ENCODE measurements at regions not wholly inside any gene's neighbourhood (a gene's known extent, or its start where the extent isn't known, plus 50 kb on each side); places are given as distances from the start of the nearest gene placed in this dataset.
A peak's percentile ranks its signal among the peaks of the same experiment; 100 is the strongest.

DNA sequence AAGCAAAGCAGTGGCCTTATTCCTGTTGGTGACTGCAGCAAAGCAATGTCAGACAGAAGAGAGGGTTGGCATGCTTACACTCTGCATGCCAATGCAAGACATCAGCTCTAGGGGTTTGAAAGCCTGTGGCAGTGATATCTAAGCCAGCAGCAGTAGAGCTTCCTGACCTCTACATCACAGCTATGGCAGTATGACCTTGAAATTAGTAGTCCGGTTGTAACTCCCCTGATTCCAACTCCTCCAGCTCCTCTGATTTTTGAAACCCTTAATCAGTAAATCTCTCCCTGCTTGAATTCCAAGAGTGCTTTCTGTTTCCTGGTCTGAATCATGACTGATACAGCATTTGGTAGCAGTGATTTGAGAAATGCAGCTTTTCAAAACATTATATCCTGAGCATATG is 60.0 kb upstream of the LRP1B start:
- H3K9me3 ChIP-seq (replicated peaks in 1 of 3): no peaks in the 10 kb centered on the region
- H3K27ac ChIP-seq: no peak overlapping the region
- H3K27me3 ChIP-seq: no peaks in the 10 kb centered on the region
- DNase-seq: no peak
- intact Hi-C loops (cut with DNase I): no loop called here
- no peaks in the 10 kb centered on the region for H3K36me3 ChIP-seq (replicated peaks in 1 of 2)
- H3K4me1 ChIP-seq (replicated peaks in 1 of 2): no peaks in the 10 kb centered on the region
- WGBS, 4 donors: 14 to 29% (median 17%) methylated on average over 1 of the region's 1 CpG
- TF ChIP-seq POLR2A (IDR thresholded peaks at IDR 0.05): no peak
- TF ChIP-seq, protein P1, sequence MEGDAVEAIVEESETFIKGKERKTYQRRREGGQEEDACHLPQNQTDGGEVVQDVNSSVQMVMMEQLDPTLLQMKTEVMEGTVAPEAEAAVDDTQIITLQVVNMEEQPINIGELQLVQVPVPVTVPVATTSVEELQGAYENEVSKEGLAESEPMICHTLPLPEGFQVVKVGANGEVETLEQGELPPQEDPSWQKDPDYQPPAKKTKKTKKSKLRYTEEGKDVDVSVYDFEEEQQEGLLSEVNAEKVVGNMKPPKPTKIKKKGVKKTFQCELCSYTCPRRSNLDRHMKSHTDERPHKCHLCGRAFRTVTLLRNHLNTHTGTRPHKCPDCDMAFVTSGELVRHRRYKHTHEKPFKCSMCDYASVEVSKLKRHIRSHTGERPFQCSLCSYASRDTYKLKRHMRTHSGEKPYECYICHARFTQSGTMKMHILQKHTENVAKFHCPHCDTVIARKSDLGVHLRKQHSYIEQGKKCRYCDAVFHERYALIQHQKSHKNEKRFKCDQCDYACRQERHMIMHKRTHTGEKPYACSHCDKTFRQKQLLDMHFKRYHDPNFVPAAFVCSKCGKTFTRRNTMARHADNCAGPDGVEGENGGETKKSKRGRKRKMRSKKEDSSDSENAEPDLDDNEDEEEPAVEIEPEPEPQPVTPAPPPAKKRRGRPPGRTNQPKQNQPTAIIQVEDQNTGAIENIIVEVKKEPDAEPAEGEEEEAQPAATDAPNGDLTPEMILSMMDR (IDR thresholded peaks at IDR 0.05): no peak
- no peak overlapping the region for H3K4me3 ChIP-seq

DNA sequence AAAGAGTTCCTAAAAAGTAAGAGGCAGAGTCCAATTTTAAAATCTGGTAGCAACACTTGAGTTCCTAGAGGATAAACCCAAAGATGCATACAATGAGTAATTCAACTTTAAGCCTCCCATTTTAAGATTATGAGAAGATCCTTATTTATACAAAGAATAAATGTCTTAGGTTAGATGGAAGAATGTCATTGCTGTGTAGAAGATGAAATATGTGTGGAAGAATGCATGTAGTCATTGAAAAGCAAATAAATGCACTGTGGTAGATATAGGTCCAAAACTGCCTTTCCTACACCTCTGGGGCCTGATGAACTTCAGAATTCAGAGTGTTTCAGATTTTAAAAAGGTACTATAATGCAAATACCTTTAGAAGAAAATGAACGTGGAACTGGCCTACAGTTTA is 58.7 kb upstream of the LRP1B start:
- WGBS, 4 donors: 56 to 67% (median 60%) methylated on average over 1 of the region's 1 CpG
- no peak for DNase-seq
- Histone ChIP-seq H3K9me3 (replicated peaks in 1 of 3) (no peaks in the 10 kb centered on the region), H3K27ac (no peak overlapping the region), H3K4me3 (no peak overlapping the region), H3K4me1 (replicated peaks in 1 of 2) (no peaks in the 10 kb centered on the region), H3K36me3 (replicated peaks in 1 of 2) (no peaks in the 10 kb centered on the region), H3K27me3 (no peaks in the 10 kb centered on the region)
- intact Hi-C loops (cut with DNase I): no loop called here
- no peak for TF ChIP-seq POLR2A (IDR thresholded peaks at IDR 0.05)
- TF ChIP-seq, protein P1 (IDR thresholded peaks at IDR 0.05): no peak

DNA sequence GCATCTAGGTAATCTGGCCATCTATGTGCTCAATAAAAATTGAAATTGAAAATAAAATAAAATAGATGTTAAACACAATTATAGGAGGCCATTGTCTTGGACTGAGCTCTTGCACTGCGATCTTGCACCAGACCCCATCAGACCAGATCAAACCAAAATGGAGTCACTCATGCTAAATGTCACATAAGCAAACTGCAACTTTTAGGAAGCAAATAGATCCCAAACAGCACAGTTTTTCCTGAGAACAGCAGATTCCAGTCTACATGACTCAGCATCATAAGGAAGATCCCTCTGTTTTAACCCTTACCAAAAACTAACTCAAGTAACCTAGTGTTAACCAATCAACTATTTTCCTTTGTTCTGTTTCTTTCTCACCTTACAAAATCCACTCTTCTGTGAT is 57.7 kb upstream of the LRP1B start:
- no peaks in the 10 kb centered on the region for H3K27me3 ChIP-seq

DNA sequence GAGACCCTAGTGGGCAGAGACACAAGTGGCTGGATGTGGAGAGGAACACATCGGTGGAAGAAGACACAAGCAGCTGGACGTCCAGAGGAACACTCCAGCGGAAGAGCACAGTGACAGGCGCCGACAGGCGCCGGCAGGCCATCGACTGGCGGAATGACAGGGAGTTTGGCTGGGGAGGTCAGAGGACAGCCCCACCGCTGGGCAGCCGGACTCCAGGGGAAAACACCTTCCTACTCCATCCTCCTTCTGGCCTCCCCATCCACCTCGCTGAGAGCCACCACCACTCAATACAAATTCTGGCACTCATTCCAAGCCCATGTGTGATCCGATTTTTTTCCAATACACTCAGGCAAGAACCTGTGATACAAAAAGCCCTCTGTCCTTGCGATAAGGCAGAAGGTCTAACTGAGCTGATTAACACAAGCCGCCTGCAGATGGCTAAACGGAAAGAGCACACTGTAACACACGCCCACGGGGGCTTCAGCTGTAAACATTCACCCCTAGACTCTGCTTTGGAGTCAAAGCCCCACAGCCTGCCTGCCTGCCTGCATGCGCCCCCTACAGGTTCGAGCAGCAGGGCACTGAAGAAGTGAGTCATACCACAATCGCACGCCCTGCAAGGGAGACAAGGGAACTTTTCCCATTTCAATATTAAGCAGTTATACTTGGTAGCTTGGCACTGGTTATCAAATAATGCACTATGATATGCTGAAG is 50.2 kb upstream of the LRP1B start:
- H3K36me3 ChIP-seq (replicated peaks in 1 of 2): no peaks in the 10 kb centered on the region
- intact Hi-C loops (cut with DNase I): no loop called here
- peak in 4 of 7 donors; percentile 7 to 51 (median 15) for DNase-seq
- no peak overlapping the region for H3K27ac ChIP-seq
- no peaks in the 10 kb centered on the region for H3K9me3 ChIP-seq (replicated peaks in 1 of 3)
- H3K4me3 ChIP-seq: no peak overlapping the region
- H3K27me3 ChIP-seq: no peaks in the 10 kb centered on the region
- H3K4me1 ChIP-seq (replicated peaks in 1 of 2): no peaks in the 10 kb centered on the region
- 61 to 84% (median 69%) methylated on average over 20 to 22 of the region's 22 CpGs for WGBS, 4 donors
- TF ChIP-seq, protein P1 (IDR thresholded peaks at IDR 0.05): peak in 1 of 6 experiments; percentile 27
- no peak for TF ChIP-seq POLR2A (IDR thresholded peaks at IDR 0.05)

More for the DNA sequence above, 57.7 kb upstream of the LRP1B start:
- Histone ChIP-seq H3K36me3 (replicated peaks in 1 of 2) (no peaks in the 10 kb centered on the region), H3K27ac (no peak overlapping the region), H3K4me3 (no peak overlapping the region), H3K9me3 (replicated peaks in 1 of 3) (no peaks in the 10 kb centered on the region), H3K4me1 (replicated peaks in 1 of 2) (no peaks in the 10 kb centered on the region)
- no peak for DNase-seq
- 90 to 100% (median 98%) methylated on average over 1 of the region's 1 CpG for WGBS, 4 donors
- intact Hi-C loops (cut with DNase I): no loop called here
- TF ChIP-seq POLR2A (IDR thresholded peaks at IDR 0.05): no peak
- TF ChIP-seq, protein P1 (IDR thresholded peaks at IDR 0.05): no peak

Data from adrenal gland (tissue), 9 donors.